H1 (cell line): ENCODE measurements at regions not wholly inside any gene's neighbourhood (a gene's known extent, or its start where the extent isn't known, plus 50 kb on each side); places are given as distances from the start of the nearest gene placed in this dataset.

Source experiments
- CTCF ChIA-PET: fragments of 300-600 bp; sonication (Branson Sonifier 250); formaldehyde crosslinking; loops from one replicate; lab custom pipeline; 2021; ENCODE audit not compliant: partially characterized antibody; lab: Charles Lee
- POLR2A ChIA-PET: fragments of 300-600 bp; sonication (Branson Sonifier 250); formaldehyde crosslinking; loops from one replicate; lab custom pipeline; 2021; ENCODE audit warnings: inconsistent platforms; ENCODE audit not compliant: partially characterized antibody; lab: Charles Lee
- DNase-seq, 2 experiments: peaks; one replicate each; pipeline versions ENCODE4 v3.0.0 to v3.0.0-alpha.2; 2010 to 2022; ENCODE audit warnings: low spot score in 2 of 2, low read depth in 1 of 2, mixed read lengths in 1 of 2
- FAIRE-seq: peaks from 2 replicates; lab custom pipeline; 2011; peaks lifted over from hg19 to GRCh38; lab: Jason Lieb, UNC
- H2AFZ ChIP-seq: 2 replicates; pipeline ENCODE4 v1.8.1; 2012; ENCODE audit warnings: low read length, inconsistent platforms
- H2AK5ac ChIP-seq: 2 replicates; pipeline ENCODE4 v1.6.1; 2013; ENCODE audit warnings: low read depth, low read length
- H2BK120ac ChIP-seq: replicated peaks from 2 replicates; pipeline ENCODE3; 2013; ENCODE audit warnings: low read depth, low read length, inconsistent platforms
- H2BK12ac ChIP-seq: 2 replicates; pipeline ENCODE4 v1.6.1; 2013; ENCODE audit warnings: low read depth, low read length
- H2BK15ac ChIP-seq: 2 replicates; pipeline ENCODE4 v1.6.1; 2013; ENCODE audit warnings: low read length
- H2BK20ac ChIP-seq: 2 replicates; pipeline ENCODE4 v1.6.1; 2013; ENCODE audit warnings: low read length
- H2BK5ac ChIP-seq: 2 replicates; pipeline ENCODE4 v1.6.1; 2013; ENCODE audit warnings: low read depth, low read length
- H3K14ac ChIP-seq: 2 replicates; pipeline ENCODE4 v1.6.1; 2013; ENCODE audit warnings: inconsistent platforms; ENCODE audit not compliant: insufficient read length
- H3K18ac ChIP-seq: 2 replicates; pipeline ENCODE4 v1.6.1; 2013; ENCODE audit warnings: low read length; ENCODE audit errors: extremely low read depth
- H3K23ac ChIP-seq: 2 replicates; pipeline ENCODE4 v1.6.1; 2013; ENCODE audit warnings: inconsistent platforms; ENCODE audit not compliant: insufficient read length
- H3K23me2 ChIP-seq: 2 replicates; pipeline ENCODE4 v1.6.1; 2013; ENCODE audit warnings: low read depth, low read length
- H3K27ac ChIP-seq: 2 replicates; pipeline ENCODE4 v1.6.1; 2011; ENCODE audit warnings: low read depth, low read length, inconsistent platforms
- H3K27me3 ChIP-seq, 4 experiments: replicated peaks in 1 of 4; 1 replicate in 1 of 4; 2 replicates in 3 of 4; pipeline versions ENCODE4 v1.6.1 to v1.8.1; 2011 to 2013; ENCODE audit warnings: low read length in 3 of 4, mild to moderate bottlenecking in 3 of 4, inconsistent platforms in 2 of 4, mixed read lengths in 2 of 4, moderate library complexity in 1 of 4; ENCODE audit not compliant: control insufficient read depth in 3 of 4, insufficient read depth in 3 of 4; ENCODE audit errors: extremely low read depth in 1 of 4
- H3K36me3 ChIP-seq, 4 experiments: 2 replicates each; pipeline versions ENCODE4 v1.6.1 to v1.8.1; 2011 to 2013; ENCODE audit warnings: mild to moderate bottlenecking in 4 of 4, low read length in 3 of 4, moderate library complexity in 2 of 4, control low read depth in 1 of 4, inconsistent platforms in 1 of 4; ENCODE audit not compliant: insufficient read depth in 4 of 4, control insufficient read depth in 2 of 4
- H3K4ac ChIP-seq: replicated peaks from 2 replicates; pipeline ENCODE3; 2013; ENCODE audit warnings: low read length, low read depth, mixed read lengths, inconsistent platforms; ENCODE audit not compliant: insufficient read length
- H3K4me1 ChIP-seq, 4 experiments: replicated peaks in 1 of 4; 1 replicate in 1 of 4; 2 replicates in 3 of 4; pipeline versions ENCODE4 v1.6.1 to v1.8.1; 2011 to 2013; ENCODE audit warnings: low read length in 3 of 4, inconsistent platforms in 2 of 4, mixed read lengths in 1 of 4; ENCODE audit not compliant: insufficient read depth in 4 of 4, control insufficient read depth in 3 of 4
- H3K4me2 ChIP-seq, 2 experiments: 2 replicates each; pipeline versions ENCODE4 v1.6.1 to v1.8.1; 2011 to 2013; ENCODE audit warnings: low read depth in 2 of 2, low read length in 2 of 2, control low read depth in 1 of 2, inconsistent platforms in 1 of 2, mild to moderate bottlenecking in 1 of 2; ENCODE audit not compliant: insufficient read depth in 1 of 2
- H3K4me3 ChIP-seq, 4 experiments: fragments of 200-600, 300-600 bp in 1 of 4; sonication (generic), shearing (Covaris generic), sonication (Bioruptor Twin) in 1 of 4; 2 replicates each; pipeline versions ENCODE4 v1.5.1 to v1.8.1; 2011 to 2016; ENCODE audit warnings: low read length in 4 of 4, low read depth in 3 of 4, control low read depth in 2 of 4, inconsistent platforms in 2 of 4, mild to moderate bottlenecking in 2 of 4, mixed read lengths in 1 of 4, moderate library complexity in 1 of 4; ENCODE audit not compliant: insufficient read depth in 2 of 4; ENCODE audit errors: extremely low read depth in 1 of 4
- H3K56ac ChIP-seq: replicated peaks from 2 replicates; pipeline ENCODE3; 2013; ENCODE audit warnings: low read depth, mild to moderate bottlenecking, mixed read lengths, low read length, inconsistent platforms; ENCODE audit not compliant: insufficient read length
- H3K79me1 ChIP-seq: 2 replicates; pipeline ENCODE4 v1.6.1; 2013; ENCODE audit warnings: low read depth, low read length, control low read depth
- H3K79me2 ChIP-seq, 2 experiments: 2 replicates each; pipeline versions ENCODE4 v1.6.1 to v1.8.1; 2012 to 2013; ENCODE audit warnings: low read length in 2 of 2, mild to moderate bottlenecking in 2 of 2, inconsistent platforms in 1 of 2; ENCODE audit not compliant: insufficient read depth in 2 of 2, control insufficient read depth in 1 of 2
- H3K9ac ChIP-seq, 4 experiments: replicated peaks in 1 of 4; 1 replicate in 1 of 4; 2 replicates in 3 of 4; pipeline versions ENCODE4 v1.6.1 to v1.8.1; 2011 to 2013; ENCODE audit warnings: low read depth in 3 of 4, low read length in 3 of 4, control low read depth in 2 of 4, mild to moderate bottlenecking in 2 of 4, moderate library complexity in 2 of 4, inconsistent platforms in 1 of 4; ENCODE audit errors: extremely low read depth in 1 of 4
- H3K9me3 ChIP-seq, 2 experiments: 2 replicates each; pipeline versions ENCODE4 v1.6.1 to v1.8.1; 2012 to 2013; ENCODE audit warnings: mild to moderate bottlenecking in 2 of 2, moderate library complexity in 2 of 2, control low read depth in 1 of 2, inconsistent platforms in 1 of 2, low read depth in 1 of 2, low read length in 1 of 2, mixed read lengths in 1 of 2; ENCODE audit not compliant: insufficient read depth in 2 of 2
- H4K20me1 ChIP-seq, 2 experiments: replicated peaks in 1 of 2; 2 replicates each; pipeline versions ENCODE3 to v1.8.1; 2011 to 2013; ENCODE audit warnings: inconsistent platforms in 2 of 2, low read length in 2 of 2, mild to moderate bottlenecking in 1 of 2; ENCODE audit not compliant: insufficient read depth in 2 of 2, control insufficient read depth in 1 of 2
- H4K5ac ChIP-seq: 2 replicates; pipeline ENCODE4 v1.6.1; 2013; ENCODE audit warnings: low read length, low read depth, mixed read lengths, inconsistent platforms; ENCODE audit not compliant: insufficient read length
- H4K8ac ChIP-seq: 2 replicates; pipeline ENCODE4 v1.8.0; 2013; ENCODE audit warnings: mild to moderate bottlenecking, moderate library complexity, low read length, inconsistent platforms; ENCODE audit not compliant: insufficient read depth; ENCODE audit errors: extremely low read depth
- H4K91ac ChIP-seq: replicated peaks from 2 replicates; pipeline ENCODE3; 2013; ENCODE audit warnings: low read length, mixed read lengths, inconsistent platforms; ENCODE audit not compliant: insufficient read length
- ASH2L ChIP-seq: fragments of 200-600, 300-600 bp; sonication (generic); IDR thresholded peaks from one replicate; pipeline ENCODE4 v1.7.1; 2017; ENCODE audit warnings: low read length
- POLR2A ChIP-seq, 2 experiments: IDR thresholded peaks; 1 replicate in 1 of 2; 2 replicates in 1 of 2; pipeline ENCODE4 v1.6.1; 2011; ENCODE audit warnings: low read depth in 2 of 2, low read length in 2 of 2, mild to moderate bottlenecking in 2 of 2; ENCODE audit errors: control extremely low read depth in 1 of 2
- POU5F1 ChIP-seq: IDR thresholded peaks from 2 replicates; pipeline ENCODE4 v1.6.1; 2011; ENCODE audit warnings: low read depth, mild to moderate bottlenecking, low read length, moderate library complexity
- RAD21 ChIP-seq, 2 experiments: IDR thresholded peaks in 1 of 2; conservative IDR thresholded peaks in 1 of 2; 2 replicates each; pipeline ENCODE4 v1.6.1; 2011; ENCODE audit warnings: low read depth in 2 of 2, low read length in 2 of 2, improper control_type of control experiment in 1 of 2, inconsistent platforms in 1 of 2, mild to moderate bottlenecking in 1 of 2, moderate library complexity in 1 of 2
- RBBP5 ChIP-seq: IDR thresholded peaks from 2 replicates; pipeline ENCODE4 v1.7.1; 2012; ENCODE audit warnings: low read depth, mild to moderate bottlenecking, inconsistent platforms, low read length, moderate library complexity, borderline replicate concordance
- SIN3A ChIP-seq, 2 experiments: IDR thresholded peaks in 1 of 2; conservative IDR thresholded peaks in 1 of 2; 2 replicates each; pipeline ENCODE4 v1.6.1; 2011 to 2012; ENCODE audit warnings: low read length in 2 of 2, improper control_type of control experiment in 1 of 2, low read depth in 1 of 2, mild to moderate bottlenecking in 1 of 2
- SRF ChIP-seq: IDR thresholded peaks from 2 replicates; pipeline ENCODE4 v1.6.1; 2011; ENCODE audit warnings: mild to moderate bottlenecking, low read depth, low read length, moderate library complexity
- TEAD4 ChIP-seq: IDR thresholded peaks from 2 replicates; pipeline ENCODE4 v1.6.1; 2012; ENCODE audit warnings: low read depth, low read length, inconsistent platforms, mixed read lengths
- ZNF274 ChIP-seq: IDR thresholded peaks from 2 replicates; pipeline ENCODE4 v1.7.0; 2012; ENCODE audit warnings: low read length, borderline replicate concordance; ENCODE audit errors: extremely low read depth
- WGBS, 2 experiments: shearing (Covaris generic) in 1 of 2; methylation state at CpG; one replicate each; pipeline versions ENCODE4 v1.1.6 to v1.1.7; 2013 to 2015; ENCODE audit warnings: low lambda C conversion rate in 2 of 2, mixed read lengths in 2 of 2, inconsistent platforms in 1 of 2, low coverage in 1 of 2, missing lambda C conversion rate in 1 of 2; ENCODE audit not compliant: insufficient replicate concordance in 2 of 2, insufficient coverage in 1 of 2, insufficient read length in 1 of 2; ENCODE audit errors: extremely low coverage in 1 of 2, missing lambda C conversion rate in 1 of 2; 5-methylcytosine and 5-hydroxymethylcytosine counted together
- TF ChIP-seq, protein P1 (sequence below): IDR thresholded peaks from 2 replicates; pipeline ENCODE4 v1.6.1; 2012; ENCODE audit warnings: inconsistent platforms
- TF ChIP-seq, protein P2 (sequence below), 3 experiments: IDR thresholded peaks; 1 replicate in 2 of 3; 2 replicates in 1 of 3; pipeline versions ENCODE4 v1.5.1 to v1.6.1; 2011; ENCODE audit warnings: low read length in 3 of 3, mild to moderate bottlenecking in 3 of 3, inconsistent platforms in 2 of 3, low read depth in 1 of 3, moderate library complexity in 1 of 3; ENCODE audit not compliant: insufficient read depth in 1 of 3; ENCODE audit errors: control extremely low read depth in 1 of 3

DNA sequence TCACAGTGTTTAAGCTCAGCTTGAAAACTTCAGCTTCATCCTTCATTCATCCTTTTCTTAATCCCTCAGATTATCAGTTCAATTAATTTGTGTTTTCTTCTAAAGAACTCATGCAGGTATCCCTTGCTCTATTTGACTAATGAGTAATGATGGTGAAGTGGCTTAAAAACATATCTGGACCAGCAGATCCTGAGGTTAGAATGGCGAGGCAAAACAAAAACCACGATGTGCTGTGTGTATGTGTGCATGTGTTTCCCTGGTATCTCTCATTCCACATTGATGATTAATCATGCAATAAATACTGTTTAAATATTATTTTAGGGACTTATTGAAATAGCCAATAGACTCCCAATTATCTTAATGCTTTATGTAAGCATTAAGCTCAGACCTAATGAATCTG is 437.0 kb downstream of the DYNC2H1 start:
- H4K91ac ChIP-seq, result no peak overlapping the region
- H2AFZ ChIP-seq, result no peak overlapping the region
- no peak overlapping the region for H2BK15ac ChIP-seq
- no peak overlapping the region for H2BK120ac ChIP-seq
- H3K36me3 ChIP-seq, result no peaks in the 10 kb centered on the region
- DNase-seq, result no peak
- no peaks in the 10 kb centered on the region for H3K4me1 ChIP-seq
- H3K27ac ChIP-seq, result no peak overlapping the region
- H4K20me1 ChIP-seq, result no peaks in the 10 kb centered on the region
- H3K4me2 ChIP-seq, result no peak overlapping the region
- H3K23ac ChIP-seq, result no peak overlapping the region
- no peak overlapping the region for H3K14ac ChIP-seq
- H2BK12ac ChIP-seq, result no peak overlapping the region
- no peaks in the 10 kb centered on the region for H3K23me2 ChIP-seq
- no peaks in the 10 kb centered on the region for H3K79me2 ChIP-seq
- TF ChIP-seq RAD21 (IDR thresholded peaks at IDR 0.05 in 1 of 2, conservative IDR thresholded peaks at IDR 0.05 in 1 of 2; ENCODE audit: low read depth in 2 of 2, low read length in 2 of 2) (no peak), TEAD4 (no peak), POU5F1 (no peak), RBBP5 (no peak), SRF (no peak), POLR2A (IDR thresholded peaks at IDR 0.05; ENCODE audit: control extremely low read depth in 1 of 2, low read depth in 2 of 2, low read length in 2 of 2) (no peak), SIN3A (conservative IDR thresholded peaks at IDR 0.05 in 1 of 2, IDR thresholded peaks at IDR 0.05 in 1 of 2; ENCODE audit: low read depth in 1 of 2, low read length in 2 of 2) (no peak), ASH2L (no peak), ZNF274 (no peak)
- TF ChIP-seq, protein P1, sequence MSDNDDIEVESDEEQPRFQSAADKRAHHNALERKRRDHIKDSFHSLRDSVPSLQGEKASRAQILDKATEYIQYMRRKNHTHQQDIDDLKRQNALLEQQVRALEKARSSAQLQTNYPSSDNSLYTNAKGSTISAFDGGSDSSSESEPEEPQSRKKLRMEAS, result no peak
- TF ChIP-seq, protein P2, sequence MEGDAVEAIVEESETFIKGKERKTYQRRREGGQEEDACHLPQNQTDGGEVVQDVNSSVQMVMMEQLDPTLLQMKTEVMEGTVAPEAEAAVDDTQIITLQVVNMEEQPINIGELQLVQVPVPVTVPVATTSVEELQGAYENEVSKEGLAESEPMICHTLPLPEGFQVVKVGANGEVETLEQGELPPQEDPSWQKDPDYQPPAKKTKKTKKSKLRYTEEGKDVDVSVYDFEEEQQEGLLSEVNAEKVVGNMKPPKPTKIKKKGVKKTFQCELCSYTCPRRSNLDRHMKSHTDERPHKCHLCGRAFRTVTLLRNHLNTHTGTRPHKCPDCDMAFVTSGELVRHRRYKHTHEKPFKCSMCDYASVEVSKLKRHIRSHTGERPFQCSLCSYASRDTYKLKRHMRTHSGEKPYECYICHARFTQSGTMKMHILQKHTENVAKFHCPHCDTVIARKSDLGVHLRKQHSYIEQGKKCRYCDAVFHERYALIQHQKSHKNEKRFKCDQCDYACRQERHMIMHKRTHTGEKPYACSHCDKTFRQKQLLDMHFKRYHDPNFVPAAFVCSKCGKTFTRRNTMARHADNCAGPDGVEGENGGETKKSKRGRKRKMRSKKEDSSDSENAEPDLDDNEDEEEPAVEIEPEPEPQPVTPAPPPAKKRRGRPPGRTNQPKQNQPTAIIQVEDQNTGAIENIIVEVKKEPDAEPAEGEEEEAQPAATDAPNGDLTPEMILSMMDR (IDR thresholded peaks at IDR 0.05; ENCODE audit: control extremely low read depth in 1 of 3, insufficient read depth in 1 of 3, low read depth in 1 of 3, low read length in 3 of 3), result no peak
- 95% methylated on average over 2 of the region's 2 CpGs; no CpG with 5 or more reads in 1 of the 2 experiments for WGBS, 2 experiments
- POLR2A ChIA-PET, result no interaction called here
- H3K4ac ChIP-seq, result no peak overlapping the region
- no peak overlapping the region for H3K9ac ChIP-seq
- H3K18ac ChIP-seq, result no peak overlapping the region
- H2BK5ac ChIP-seq, result no peak overlapping the region
- no peak overlapping the region for H2BK20ac ChIP-seq
- H3K56ac ChIP-seq, result no peak overlapping the region
- no peaks in the 10 kb centered on the region for H3K27me3 ChIP-seq
- no peak overlapping the region for H4K5ac ChIP-seq
- peaks cover 10 to 12% of the 10 kb centered on the region in 2 experiments; a peak in 2 of 4 replicates for H3K9me3 ChIP-seq
- no peak overlapping the region for H3K4me3 ChIP-seq
- no peaks in the 10 kb centered on the region; the same call in 1 of the 2 replicates for H3K79me1 ChIP-seq
- H2AK5ac ChIP-seq, result no peak overlapping the region
- no peak overlapping the region for H4K8ac ChIP-seq
- CTCF ChIA-PET, result interaction anchor here (0.8 to 4.5 kb wide), 4 partner anchors 9 to 38 kb away, joined by 3 to 44 read pairs (median 3); no protein-coding TSS in a partner anchor
- no peak for FAIRE-seq
